Fibroblast of skin of left quadriceps (primary cell): ENCODE measurements at regions not wholly inside any gene's neighbourhood (a gene's known extent, or its start where the extent isn't known, plus 50 kb on each side); places are given as distances from the start of the nearest gene placed in this dataset.
A peak's percentile ranks its signal among the peaks of the same experiment; 100 is the strongest.

Experiments
- DNase-seq, 2 experiments: peaks; one replicate each; pipeline ENCODE4 v3.0.0-alpha.2; 2013; ENCODE audit warnings: low read depth in 2 of 2

GRCh38 chr6:19454001-19454720, 383.0 kb upstream of the ID4 start:
- DNase-seq = no peak

DNA sequence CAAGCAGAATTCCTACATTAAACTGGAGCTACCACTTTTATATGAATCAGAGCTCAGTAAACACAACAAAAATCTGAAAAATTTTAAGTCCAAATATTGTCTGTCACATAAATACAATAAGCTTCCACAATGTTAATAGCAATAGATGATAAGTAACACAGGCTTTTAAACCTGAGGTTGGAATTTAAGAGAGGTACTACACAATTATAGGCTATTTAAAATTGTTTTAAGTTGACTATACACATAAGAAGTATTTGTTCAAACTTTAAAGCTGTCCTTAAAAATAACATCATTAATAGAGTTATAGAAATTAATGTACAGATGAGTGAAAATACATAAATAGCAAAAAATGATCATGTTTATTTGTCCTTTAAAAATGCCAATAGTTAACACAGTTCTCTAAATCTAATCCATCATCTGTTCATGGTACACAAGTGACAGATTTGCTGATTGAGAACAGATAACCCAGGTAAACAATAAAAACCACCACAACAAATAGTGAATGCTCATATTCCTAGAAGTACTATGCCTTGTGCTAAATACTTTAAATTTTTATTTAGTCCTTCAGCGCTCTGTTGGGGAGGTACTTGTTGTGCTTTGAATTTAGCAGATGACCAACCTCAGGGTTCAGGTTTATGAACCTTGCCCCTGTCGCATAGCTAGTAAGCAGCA, 382.3 kb upstream of the ID4 start:
- DNase-seq = no peak

DNA sequence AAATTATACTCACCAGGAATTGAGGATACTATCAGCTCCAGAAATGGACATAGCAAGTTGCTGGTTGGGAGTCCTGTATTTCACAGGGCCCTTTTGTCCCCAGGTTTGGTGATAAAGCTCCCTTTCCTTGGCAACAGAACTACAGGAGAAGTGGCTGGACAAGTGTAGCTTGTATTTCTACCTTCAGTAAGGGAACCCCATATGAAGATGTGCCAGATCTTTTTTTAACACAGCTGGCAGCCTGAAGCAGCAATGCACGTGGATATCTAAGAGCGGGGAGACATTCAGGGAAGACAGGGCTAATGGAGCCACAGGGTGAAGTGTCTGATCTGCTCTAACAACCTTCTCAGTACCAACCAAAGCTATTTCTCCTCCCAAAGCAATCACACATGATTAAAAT, 373.9 kb upstream of the ID4 start:
- no peak for DNase-seq

- no peak for DNase-seq
Measured at GRCh38 chr6:19463925-19464324, 373.2 kb upstream of the ID4 start.

DNA sequence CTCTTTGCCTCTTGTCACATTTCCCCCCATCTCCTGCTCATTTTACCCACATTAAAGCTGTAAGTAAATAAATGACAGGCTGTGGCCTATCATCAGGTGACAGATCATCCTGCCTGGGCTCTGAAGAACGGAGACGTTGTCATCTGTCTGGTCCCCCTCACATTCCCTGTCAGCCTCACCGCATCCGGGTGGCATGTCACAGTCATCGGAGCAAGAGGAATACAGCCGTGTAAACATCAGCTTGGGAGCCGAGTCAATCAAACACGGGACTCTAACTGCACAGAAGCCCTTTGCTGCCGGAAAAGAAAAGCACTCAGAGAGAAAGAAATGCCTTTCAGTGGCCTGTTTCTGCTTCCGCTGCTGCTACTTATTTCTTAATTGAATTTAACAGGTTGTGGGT, 371.9 kb upstream of the ID4 start:
- DNase-seq = no peak

- DNase-seq = peak; percentile 73 to 78
Measured at GRCh38 chr6:19465760-19466159, 371.4 kb upstream of the ID4 start.

DNA sequence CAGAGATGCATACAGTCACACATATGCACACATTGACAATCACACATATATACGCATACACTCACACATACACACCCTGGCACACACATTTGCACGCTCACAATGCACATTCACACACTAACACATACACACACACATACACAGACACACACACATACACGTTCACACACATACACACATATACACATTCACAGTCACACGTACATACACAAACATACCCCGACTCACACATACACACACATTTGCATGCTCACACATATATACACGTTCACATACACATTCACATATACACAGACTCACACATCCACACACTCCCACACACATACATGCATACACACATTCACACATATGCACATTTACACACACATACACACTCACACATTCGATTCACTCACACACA, 366.8 kb upstream of the ID4 start:
- DNase-seq = no peak

DNA sequence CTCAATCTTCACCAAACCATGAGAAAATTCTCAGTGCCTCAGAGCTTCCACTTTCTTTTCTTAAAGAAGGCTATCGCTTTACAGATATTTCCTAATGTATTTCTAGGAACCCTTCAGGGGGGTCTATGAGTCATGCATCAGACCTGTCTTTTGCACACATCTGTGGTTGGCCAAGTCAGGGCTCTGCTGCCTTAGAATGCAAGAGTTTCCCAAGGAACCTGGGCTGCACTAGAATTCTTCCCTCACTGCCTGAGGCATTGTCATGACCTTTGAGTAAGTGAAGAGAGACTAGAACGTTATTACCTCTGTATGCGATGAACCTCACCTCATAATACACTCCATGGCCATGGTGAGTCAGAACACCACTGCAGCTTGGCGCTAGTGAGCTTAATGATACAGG, 365.0 kb upstream of the ID4 start:
- peak; percentile 89 for DNase-seq

DNA sequence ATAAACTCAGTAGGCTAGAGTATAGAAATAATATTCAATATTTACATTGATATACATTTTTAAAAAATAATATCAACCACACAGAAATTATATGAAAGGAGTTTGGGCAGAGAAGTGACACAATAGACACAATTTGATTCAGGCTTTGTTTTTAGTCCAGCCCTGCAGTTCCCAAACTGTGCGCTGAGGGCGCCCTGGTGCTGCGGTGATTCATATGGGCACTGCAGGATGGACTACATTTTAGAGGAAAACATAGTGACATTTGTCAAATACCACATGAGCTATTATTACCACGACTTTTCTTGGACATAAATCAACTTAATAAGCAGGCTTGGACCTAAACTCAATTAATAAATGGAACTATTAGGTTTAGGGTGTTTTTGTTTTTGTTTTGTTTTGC, 364.3 kb upstream of the ID4 start:
- DNase-seq = no peak

DNA sequence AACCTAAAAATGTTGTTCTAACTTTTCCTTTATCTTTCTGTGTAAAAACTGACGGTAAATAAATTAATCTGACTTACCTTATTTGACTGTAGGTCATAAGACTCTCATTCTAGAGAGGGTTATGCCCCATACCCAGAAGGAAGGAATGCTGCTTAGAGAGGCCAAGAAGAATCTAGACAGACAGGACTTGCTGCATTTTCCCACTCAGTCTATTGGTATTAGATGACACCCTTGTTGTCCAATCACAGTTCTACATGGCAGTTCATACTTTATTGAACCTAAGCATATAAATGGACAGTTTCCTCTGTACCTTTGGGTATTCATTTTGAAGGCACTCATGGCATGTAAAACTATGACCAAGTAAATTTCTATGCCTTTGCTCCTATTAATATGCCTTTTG, 359.6 kb upstream of the ID4 start:
- DNase-seq = no peak

DNA sequence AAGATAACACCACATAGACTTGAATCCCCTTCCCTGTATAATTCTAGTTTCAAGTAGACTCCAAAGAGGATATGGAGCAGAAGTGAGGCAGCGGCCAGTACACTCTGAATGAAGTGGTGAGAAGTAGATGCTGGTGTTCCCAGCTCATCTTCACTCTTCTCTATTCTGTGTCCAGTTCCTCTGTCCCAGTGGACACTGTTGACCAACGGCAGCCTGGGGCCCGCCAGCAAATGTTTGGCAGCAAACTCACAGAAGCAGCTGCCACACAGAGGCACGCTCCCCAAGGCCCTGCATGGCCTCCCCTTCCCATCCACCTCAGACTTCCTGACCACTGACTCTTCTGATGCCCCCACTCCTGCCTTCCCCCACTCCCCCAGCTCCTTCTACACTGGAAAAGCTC, 358.9 kb upstream of the ID4 start:
- no peak for DNase-seq

DNA sequence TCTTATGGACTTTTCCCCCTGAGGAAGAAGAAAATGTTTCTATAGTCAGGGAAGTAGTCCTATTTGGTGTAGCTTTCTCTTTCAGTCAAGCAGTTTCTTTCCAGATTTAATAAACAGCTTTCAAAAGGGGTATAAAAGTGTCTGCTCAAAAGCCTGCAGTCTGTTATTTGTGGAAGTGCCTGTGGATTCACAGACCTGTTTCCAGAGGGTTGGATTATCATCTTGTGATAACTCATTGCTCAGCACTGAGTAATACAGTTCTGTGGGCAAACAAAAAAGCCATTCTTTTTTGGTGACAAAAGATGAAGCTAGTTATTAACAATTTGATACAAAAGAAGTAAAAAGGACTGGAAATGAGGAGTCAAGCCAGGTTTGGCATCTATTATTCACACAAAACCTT, 358.2 kb upstream of the ID4 start:
- DNase-seq = peak; percentile 27 to 32

DNA sequence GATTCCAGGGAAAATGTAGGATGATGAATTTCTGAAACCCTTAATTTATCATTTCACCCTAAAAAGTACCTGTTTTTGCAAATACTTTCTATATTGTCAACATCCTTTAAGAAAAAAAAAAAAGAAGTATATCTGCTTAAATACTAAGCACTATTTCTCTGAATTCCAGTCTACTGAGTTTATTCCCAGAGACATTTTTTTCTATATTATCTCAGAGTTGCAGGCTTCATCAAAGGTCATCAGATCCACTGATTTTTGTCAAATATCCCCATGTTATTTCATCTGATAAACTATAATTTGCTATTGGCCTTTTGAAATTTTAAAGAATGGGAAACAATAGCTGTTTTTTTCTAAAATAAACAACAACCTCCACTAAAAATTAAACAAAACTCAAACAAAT, 357.6 kb upstream of the ID4 start:
- DNase-seq = no peak

GRCh38 chr6:19492636-19493405, 344.3 kb upstream of the ID4 start:
- no peak for DNase-seq

DNA sequence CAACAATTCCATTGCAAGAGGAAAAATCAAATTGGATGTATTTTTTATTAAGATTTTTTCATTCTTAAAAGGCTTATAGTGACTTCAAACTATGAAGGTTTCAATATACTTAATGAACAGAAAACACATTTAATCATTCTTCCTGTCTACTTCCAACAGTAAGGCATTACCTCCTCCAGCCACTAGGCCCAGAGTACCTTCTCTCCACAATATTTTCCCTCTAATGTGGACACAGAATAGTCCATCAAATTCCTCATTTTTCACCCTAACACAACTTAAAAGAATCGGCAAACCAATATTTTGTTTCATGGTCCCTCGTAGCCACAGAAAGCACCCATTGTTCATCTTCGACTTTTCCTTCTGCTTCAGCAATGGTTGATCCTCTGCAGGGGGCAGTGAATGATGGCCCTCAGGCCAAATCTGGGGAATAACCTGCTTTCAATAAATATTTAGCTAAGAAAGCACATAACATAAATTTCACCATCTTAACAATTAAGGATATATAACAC, 335.4 kb upstream of the ID4 start:
- DNase-seq = no peak

DNA sequence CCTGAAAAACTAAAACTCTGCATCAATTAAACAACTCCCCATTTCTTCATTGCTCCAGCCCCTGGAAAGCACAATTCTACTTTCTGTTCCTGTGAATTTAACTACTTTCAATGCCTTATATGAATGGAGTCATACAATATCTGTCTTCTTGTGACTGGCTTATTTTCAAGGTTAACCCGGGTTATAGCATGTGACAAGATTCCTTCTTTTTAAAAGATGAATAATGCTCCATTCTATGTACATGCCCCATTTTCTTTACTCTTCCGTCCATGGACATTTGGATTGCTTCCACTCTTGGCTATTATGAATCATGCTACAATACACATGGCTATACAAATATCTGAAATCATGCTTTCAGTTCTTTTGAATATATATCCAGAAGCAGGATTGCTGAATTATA, 334.9 kb upstream of the ID4 start:
- no peak for DNase-seq

GRCh38 chr6:19515939-19516338, 321.2 kb upstream of the ID4 start:
- no peak for DNase-seq

DNA sequence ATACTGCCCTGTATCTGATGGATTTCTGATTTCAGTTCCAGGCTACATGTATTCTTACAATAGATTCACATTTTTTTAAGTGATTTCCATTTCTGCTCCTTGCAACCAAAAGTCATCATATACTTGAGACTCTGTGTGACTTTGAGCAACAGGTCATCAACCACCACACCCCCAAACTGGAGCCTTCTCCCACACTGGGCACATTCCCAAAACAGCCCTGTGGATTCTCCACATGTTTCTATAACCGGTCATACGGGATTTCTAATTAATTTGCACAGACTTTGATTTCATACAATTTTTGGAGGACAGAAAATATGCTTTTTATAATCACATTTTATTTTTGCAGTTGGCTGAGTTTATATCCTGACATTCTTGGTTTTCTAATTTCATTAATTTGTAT, 317.2 kb upstream of the ID4 start:
- no peak for DNase-seq

DNA sequence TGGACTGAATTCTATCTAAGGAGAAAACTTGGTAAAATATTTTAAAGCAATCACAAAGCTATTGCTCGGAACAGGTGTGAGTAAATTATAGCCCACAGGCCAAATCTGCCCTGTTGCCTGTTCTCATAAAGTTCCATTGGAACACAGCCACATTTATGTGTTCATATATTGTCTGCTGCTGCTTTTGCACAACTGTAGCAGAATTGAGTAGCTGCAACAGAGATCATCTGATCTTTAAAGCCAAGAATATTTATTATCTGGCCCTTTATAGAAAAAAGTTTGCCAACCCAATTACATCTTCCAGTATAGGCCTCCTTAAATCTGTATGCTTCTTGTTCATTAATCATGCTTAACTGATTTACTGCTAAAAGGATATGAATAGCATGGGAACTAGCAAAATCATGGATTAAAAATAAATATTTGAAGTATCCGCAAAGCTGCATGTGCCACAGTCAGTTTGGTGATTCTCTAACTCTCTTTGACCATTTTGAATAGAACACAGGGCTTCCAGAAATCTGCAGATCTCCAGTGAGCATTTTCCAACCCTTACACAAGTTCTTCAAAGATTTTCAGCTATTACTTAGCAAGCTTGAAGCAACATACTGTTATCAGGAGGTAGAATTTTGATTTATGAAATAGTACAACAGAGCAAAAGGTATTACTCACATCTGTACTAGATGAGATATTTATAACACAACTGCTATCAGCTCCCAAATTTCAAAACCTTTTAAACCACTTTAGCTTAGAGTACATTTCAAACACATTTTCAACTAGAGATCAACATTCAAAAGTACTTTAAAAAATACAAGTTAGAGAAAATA, 312.6 kb upstream of the ID4 start:
- no peak for DNase-seq

GRCh38 chr6:19525673-19526072, 311.5 kb upstream of the ID4 start:
- no peak for DNase-seq

DNA sequence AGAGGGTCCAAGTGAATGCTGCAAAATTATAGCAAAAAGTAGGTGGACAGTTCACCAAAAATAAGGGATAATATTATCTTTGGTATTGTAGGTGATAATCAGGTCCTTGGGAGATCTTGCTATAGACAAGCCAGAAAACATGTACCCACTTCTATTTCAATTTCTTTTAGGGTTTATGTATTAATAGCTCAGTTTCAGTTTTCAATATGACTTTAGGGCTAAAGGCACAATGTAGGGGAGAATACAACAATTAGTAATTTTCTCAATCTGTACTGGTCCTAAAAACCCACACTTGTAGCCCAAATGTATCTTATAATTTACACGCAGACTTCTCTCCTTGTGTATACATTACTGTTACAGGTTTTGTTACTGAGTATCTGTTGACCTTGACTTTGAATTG, 307.0 kb upstream of the ID4 start:
- no peak for DNase-seq

- no peak for DNase-seq
Measured at GRCh38 chr6:19535351-19535750, 301.8 kb upstream of the ID4 start.
